SJSA1 (cell line): ENCODE measurements at regions not wholly inside any gene's neighbourhood (a gene's known extent, or its start where the extent isn't known, plus 50 kb on each side); places are given as distances from the start of the nearest gene placed in this dataset.
A peak's percentile ranks its signal among the peaks of the same experiment; 100 is the strongest.

Experiments used
- DNase-seq, 2 experiments: peaks; one replicate each; pipeline ENCODE4 v3.0.0-alpha.2; 2015 to 2020; ENCODE audit warnings: low spot score in 2 of 2, low read depth in 1 of 2
- H3K27ac ChIP-seq: fragments of 250-450 bp; sonication (Bioruptor Pico); 2 replicates; pipeline ENCODE4 v1.5.1; 2020; ENCODE audit warnings: mild to moderate bottlenecking, moderate library complexity
- H3K27me3 ChIP-seq: fragments of 250-450 bp; sonication (Bioruptor Pico); replicated peaks from 2 replicates; pipeline ENCODE4 v1.5.1; 2020; ENCODE audit warnings: mild to moderate bottlenecking, moderate library complexity
- H3K36me3 ChIP-seq: fragments of 250-450 bp; sonication (Bioruptor Pico); 2 replicates; pipeline ENCODE4 v1.5.1; 2020; ENCODE audit warnings: mild to moderate bottlenecking
- H3K4me1 ChIP-seq: fragments of 250-450 bp; sonication (Bioruptor Pico); replicated peaks from 2 replicates; pipeline ENCODE4 v1.6.1; 2021; ENCODE audit warnings: mild to moderate bottlenecking
- H3K4me3 ChIP-seq: fragments of 250-450 bp; sonication (Bioruptor Pico); 2 replicates; pipeline ENCODE4 v1.5.1; 2020; ENCODE audit warnings: mild to moderate bottlenecking
- H3K9me3 ChIP-seq: fragments of 250-450 bp; sonication (Bioruptor Pico); replicated peaks from 2 replicates; pipeline ENCODE4 v1.5.1; 2020; ENCODE audit warnings: mild to moderate bottlenecking

GRCh38 chr1:162983671-162984425 lies 85.3 kb upstream of the RGS4 start:
- no peaks in the 10 kb centered on the region for H3K4me1 ChIP-seq
- no peaks in the 10 kb centered on the region; the same call in 1 of the 2 replicates for H3K9me3 ChIP-seq
- no peak for DNase-seq
- H3K4me3 ChIP-seq: no peak overlapping the region
- no peaks in the 10 kb centered on the region for H3K36me3 ChIP-seq
- H3K27ac ChIP-seq: no peak overlapping the region
- no peaks in the 10 kb centered on the region for H3K27me3 ChIP-seq

GRCh38 chr1:162982364-162982763 lies 86.8 kb upstream of the RGS4 start:
- Histone ChIP-seq H3K4me3 (no peak overlapping the region), H3K9me3 (no peaks in the 10 kb centered on the region; the same call in 1 of the 2 replicates), H3K4me1 (no peaks in the 10 kb centered on the region), H3K27me3 (no peaks in the 10 kb centered on the region), H3K27ac (no peak overlapping the region), H3K36me3 (no peaks in the 10 kb centered on the region)
- no peak for DNase-seq

- DNase-seq: no peak
- no peaks in the 10 kb centered on the region for H3K36me3 ChIP-seq
- H3K9me3 ChIP-seq: no peaks in the 10 kb centered on the region
- no peak overlapping the region for H3K27ac ChIP-seq
- H3K4me1 ChIP-seq: peaks cover 10% of the 10 kb centered on the region
- no peaks in the 10 kb centered on the region for H3K27me3 ChIP-seq
- H3K4me3 ChIP-seq: no peak overlapping the region
Observed at GRCh38 chr1:162977944-162978568, 91.1 kb upstream of the RGS4 start.

GRCh38 chr1:162976628-162977027 lies 92.5 kb upstream of the RGS4 start:
- no peak overlapping the region for H3K4me3 ChIP-seq
- H3K36me3 ChIP-seq: no peaks in the 10 kb centered on the region
- H3K27ac ChIP-seq: no peak overlapping the region
- H3K27me3 ChIP-seq: no peaks in the 10 kb centered on the region
- no peaks in the 10 kb centered on the region for H3K9me3 ChIP-seq
- peaks cover 18% of the 10 kb centered on the region for H3K4me1 ChIP-seq
- no peak for DNase-seq

- no peak for DNase-seq
- no peaks in the 10 kb centered on the region for H3K27me3 ChIP-seq
- no peaks in the 10 kb centered on the region for H3K9me3 ChIP-seq
- H3K4me1 ChIP-seq: peaks cover 18% of the 10 kb centered on the region
- H3K36me3 ChIP-seq: no peaks in the 10 kb centered on the region
- no peak overlapping the region for H3K4me3 ChIP-seq
- H3K27ac ChIP-seq: no peak overlapping the region
Observed at GRCh38 chr1:162974810-162975209, 94.4 kb upstream of the RGS4 start.

DNA sequence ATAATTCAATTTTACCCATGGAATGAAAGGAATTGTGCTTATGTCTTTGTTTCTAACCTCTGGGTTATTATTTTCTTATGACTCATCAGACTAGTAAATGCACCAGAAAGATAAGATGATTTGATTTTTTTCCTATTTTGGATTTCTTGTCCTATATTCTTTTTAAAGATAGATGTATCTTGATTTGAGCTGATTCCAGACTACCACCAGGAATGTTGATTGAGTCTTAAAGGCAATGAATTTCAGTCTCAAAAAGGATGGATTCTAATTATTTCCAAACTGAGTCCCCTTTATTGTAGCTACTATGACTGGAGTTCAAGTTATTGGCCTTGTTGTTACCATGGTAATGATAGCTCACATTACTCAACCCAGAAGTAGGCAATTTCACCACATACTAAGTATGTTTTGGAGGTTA lies 95.8 kb upstream of the RGS4 start:
- H3K4me1 ChIP-seq: peaks cover 18% of the 10 kb centered on the region
- no peaks in the 10 kb centered on the region for H3K27me3 ChIP-seq
- peak overlapping the region; percentile 50 for H3K27ac ChIP-seq
- no peak overlapping the region for H3K4me3 ChIP-seq
- no peaks in the 10 kb centered on the region for H3K36me3 ChIP-seq
- H3K9me3 ChIP-seq: no peaks in the 10 kb centered on the region
- DNase-seq: peak in 1 of 2 experiments; percentile 46

DNA sequence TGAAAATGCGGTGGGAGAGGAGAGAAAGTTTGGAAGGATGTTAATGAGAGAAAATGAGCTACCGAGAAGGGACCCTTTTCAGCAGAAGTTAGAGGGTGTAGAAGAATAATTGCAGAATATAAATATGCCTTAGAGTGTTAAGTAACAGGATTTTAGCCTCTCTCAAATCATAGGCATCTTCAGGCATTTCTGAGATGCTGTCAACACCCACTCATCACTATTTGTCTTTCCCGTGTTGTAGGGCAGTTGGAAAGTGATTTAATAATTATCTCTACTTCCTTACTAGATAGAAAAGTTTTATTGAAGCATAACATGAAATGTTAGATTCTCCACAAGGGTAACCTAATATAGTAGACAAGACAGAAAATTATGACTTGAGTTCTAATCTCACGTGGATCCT lies 96.4 kb upstream of the RGS4 start:
- peaks cover 18% of the 10 kb centered on the region for H3K4me1 ChIP-seq
- H3K36me3 ChIP-seq: no peaks in the 10 kb centered on the region
- no peaks in the 10 kb centered on the region for H3K27me3 ChIP-seq
- no peak for DNase-seq
- H3K4me3 ChIP-seq: no peak overlapping the region
- no peaks in the 10 kb centered on the region for H3K9me3 ChIP-seq
- H3K27ac ChIP-seq: peak overlapping the region; percentile 50

GRCh38 chr1:162970021-162970420 lies 99.1 kb upstream of the RGS4 start:
- Histone ChIP-seq H3K4me1 (peaks cover 18% of the 10 kb centered on the region), H3K27ac (no peak overlapping the region), H3K9me3 (no peaks in the 10 kb centered on the region), H3K4me3 (no peak overlapping the region), H3K36me3 (no peaks in the 10 kb centered on the region), H3K27me3 (no peaks in the 10 kb centered on the region)
- DNase-seq: no peak

- Histone ChIP-seq H3K27ac (no peak overlapping the region), H3K4me3 (no peak overlapping the region), H3K4me1 (no peaks in the 10 kb centered on the region), H3K36me3 (no peaks in the 10 kb centered on the region), H3K9me3 (no peaks in the 10 kb centered on the region), H3K27me3 (no peaks in the 10 kb centered on the region)
- DNase-seq: no peak
Observed at GRCh38 chr1:162966613-162967012, 102.5 kb upstream of the RGS4 start.

- Histone ChIP-seq H3K27me3 (no peaks in the 10 kb centered on the region), H3K27ac (no peak overlapping the region), H3K36me3 (no peaks in the 10 kb centered on the region), H3K9me3 (no peaks in the 10 kb centered on the region), H3K4me1 (no peaks in the 10 kb centered on the region), H3K4me3 (no peak overlapping the region)
- no peak for DNase-seq
Observed at GRCh38 chr1:162964901-162965300, 103.9 kb upstream of the CCDC190 start.

DNA sequence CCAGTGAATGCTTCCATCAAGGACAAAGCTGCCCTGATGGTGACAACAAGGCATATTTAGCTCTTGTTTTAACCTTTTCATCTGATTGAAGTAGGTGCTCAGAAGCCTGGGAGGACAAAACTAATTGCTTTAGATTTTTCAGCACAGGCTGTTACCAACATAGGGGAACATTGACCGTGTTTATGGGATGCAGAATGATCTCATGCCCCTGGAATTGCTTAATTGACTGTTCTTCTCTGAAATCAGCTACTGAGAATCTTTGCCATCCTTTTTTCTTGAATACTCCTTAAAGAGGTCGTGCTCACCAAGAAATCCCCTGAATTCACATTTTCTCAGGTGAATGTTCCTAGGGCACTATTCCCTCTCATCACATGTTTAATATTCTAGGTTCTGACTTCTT lies 95.9 kb upstream of the CCDC190 start:
- H3K27me3 ChIP-seq: no peaks in the 10 kb centered on the region
- H3K4me1 ChIP-seq: peaks cover 9% of the 10 kb centered on the region
- DNase-seq: peak in 1 of 2 experiments; percentile 15
- H3K36me3 ChIP-seq: no peaks in the 10 kb centered on the region
- 0 out of 2 replicates have a peak overlapping the region, but pooled peaks have one; percentile 6 for H3K27ac ChIP-seq
- no peak overlapping the region for H3K4me3 ChIP-seq
- no peaks in the 10 kb centered on the region for H3K9me3 ChIP-seq

DNA sequence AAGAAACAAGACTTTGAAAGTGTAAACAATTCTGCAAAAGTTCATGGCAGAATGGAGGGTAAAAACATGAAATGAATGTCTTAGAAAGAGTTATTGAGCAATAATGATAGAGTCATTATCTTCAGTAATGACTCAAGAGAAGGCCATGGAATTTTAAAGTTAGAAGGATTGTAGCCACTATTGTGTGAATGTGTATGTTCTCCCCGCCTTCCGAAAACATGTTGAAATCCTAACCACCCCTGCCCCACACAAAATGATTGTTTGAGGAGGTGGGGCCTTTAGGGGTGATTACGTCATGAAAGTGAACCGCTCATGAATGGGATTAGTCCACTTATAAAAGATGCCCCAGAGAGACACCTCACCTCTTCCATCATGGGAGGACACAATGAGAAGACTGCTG lies 93.8 kb upstream of the CCDC190 start:
- DNase-seq: no peak
- Histone ChIP-seq H3K27me3 (no peaks in the 10 kb centered on the region), H3K27ac (no peak overlapping the region), H3K4me1 (peaks cover 9% of the 10 kb centered on the region), H3K36me3 (no peaks in the 10 kb centered on the region), H3K4me3 (no peak overlapping the region), H3K9me3 (no peaks in the 10 kb centered on the region)

DNA sequence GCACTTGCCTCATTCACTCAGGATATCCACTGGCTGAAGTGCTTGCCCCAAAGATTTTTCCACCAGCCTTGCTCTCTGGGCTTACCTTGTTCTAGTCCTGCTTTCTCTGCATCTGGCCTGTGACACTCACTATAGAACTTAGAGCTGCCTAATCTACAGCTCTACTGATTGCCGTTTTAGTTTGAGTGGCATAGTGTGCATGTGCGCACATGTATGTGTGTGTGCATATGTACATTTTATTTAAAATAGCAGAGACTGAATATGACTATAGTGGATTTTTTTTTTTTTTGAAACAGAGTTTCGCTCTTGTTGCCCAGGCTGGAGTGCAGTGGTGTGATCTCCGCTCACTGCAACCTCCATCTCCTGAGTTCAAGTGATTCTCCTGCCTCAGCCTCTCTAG lies 92.0 kb upstream of the CCDC190 start:
- Histone ChIP-seq H3K4me1 (peaks cover 9% of the 10 kb centered on the region), H3K9me3 (no peaks in the 10 kb centered on the region), H3K27me3 (no peaks in the 10 kb centered on the region), H3K27ac (no peak overlapping the region), H3K36me3 (no peaks in the 10 kb centered on the region), H3K4me3 (no peak overlapping the region)
- no peak for DNase-seq

DNA sequence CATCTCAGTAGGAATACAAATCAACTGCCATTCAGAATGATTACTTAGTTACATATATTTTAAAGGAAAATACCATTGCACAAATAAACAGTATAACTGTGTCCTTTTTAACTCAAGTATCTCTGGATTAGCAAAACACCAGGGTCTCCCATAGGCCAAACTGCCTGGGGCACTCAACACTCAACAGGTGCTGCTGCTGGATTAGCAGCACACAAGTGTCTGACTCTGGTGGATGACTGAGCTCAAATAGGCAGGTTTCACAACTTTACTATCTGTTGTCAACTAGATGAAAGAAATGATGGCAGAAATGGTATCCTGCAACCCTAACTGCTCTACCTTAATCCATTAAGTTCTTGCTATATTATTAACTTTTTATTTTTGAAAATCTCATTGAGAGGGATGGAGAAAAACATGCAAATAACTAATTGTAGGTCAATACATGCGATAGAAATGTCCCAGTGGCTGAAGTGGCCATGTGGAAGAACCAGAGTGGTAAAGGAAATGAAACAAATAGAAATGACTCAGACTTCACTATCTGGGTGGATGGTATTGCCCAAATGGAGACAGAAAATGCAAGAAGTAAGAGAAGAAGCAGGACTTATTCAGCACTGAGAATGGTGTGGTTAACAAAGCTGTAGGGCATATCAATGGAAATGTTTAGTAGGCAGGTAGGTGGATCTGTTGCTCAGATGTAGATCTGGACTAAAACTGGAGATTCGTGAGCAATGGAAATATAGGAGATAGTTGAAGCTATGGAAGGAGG lies 90.8 kb upstream of the CCDC190 start:
- Histone ChIP-seq H3K4me1 (peaks cover 3% of the 10 kb centered on the region), H3K9me3 (no peaks in the 10 kb centered on the region), H3K36me3 (no peaks in the 10 kb centered on the region), H3K27me3 (no peaks in the 10 kb centered on the region), H3K4me3 (no peak overlapping the region), H3K27ac (no peak overlapping the region)
- DNase-seq: no peak
